ENCODE measurements at regions not wholly inside any gene's neighbourhood (a gene's known extent, or its start where the extent isn't known, plus 50 kb on each side); places are given as distances from the start of the nearest gene placed in this dataset.

GRCh38 chr1:25067518-25068251 lies 137.6 kb upstream of the RUNX3 start:
- no peak overlapping the region for H3K4me3 Mint-ChIP-seq

GRCh38 chr1:25066731-25067517 lies 136.8 kb upstream of the RUNX3 start:
- Mint-ChIP-seq H3K9me3 (no peaks in the 10 kb centered on the region), H3K4me1 (peaks cover 16 to 36% (median 23%) of the 10 kb centered on the region in 4 donors), H3K27me3 (no peaks in the 10 kb centered on the region), H3K27ac (peak overlapping the region in 4 of 10 donors; percentile 18 to 97 (median 38)), H3K4me3 (peak overlapping the region in 1 of 10 donors; percentile 91), H3K36me3 (no peaks in the 10 kb centered on the region)
- no peak for ATAC-seq
- DNase-seq, result no peak
- POLR2A ChIA-PET, result interaction anchor here (0.6 to 1.1 kb wide), 3 partner anchors 7 to 184 kb away, joined by 3 read pairs; no protein-coding TSS in a partner anchor

More at GRCh38 chr1:25067518-25068251, 137.6 kb upstream of the RUNX3 start:
- H3K27me3 Mint-ChIP-seq, result no peaks in the 10 kb centered on the region
- H3K4me1 Mint-ChIP-seq, result peaks cover 17 to 35% (median 22%) of the 10 kb centered on the region in 4 donors
- DNase-seq (no peak), ATAC-seq (no peak)
- H3K36me3 Mint-ChIP-seq, result no peaks in the 10 kb centered on the region
- POLR2A ChIA-PET, result interaction anchor here (0.6 kb wide), 1 partner anchor 184 kb away, joined by 3 read pairs; no protein-coding TSS in a partner anchor
- peak overlapping the region in 2 of 10 donors; percentile 7 to 65 for H3K27ac Mint-ChIP-seq
- H3K9me3 Mint-ChIP-seq, result no peaks in the 10 kb centered on the region

- POLR2A ChIA-PET, result interaction anchor here (0.7 to 1.1 kb wide), 2 partner anchors 8 to 33 kb away, joined by 3 read pairs; no protein-coding TSS in a partner anchor
- no peak for DNase-seq
Measured at GRCh38 chr1:25066256-25066655, 136.2 kb upstream of the RUNX3 start.

GRCh38 chr1:25065795-25066238 lies 135.7 kb upstream of the RUNX3 start:
- Mint-ChIP-seq H3K4me1 (peaks cover 10 to 36% (median 23%) of the 10 kb centered on the region in 4 donors), H3K9me3 (no peaks in the 10 kb centered on the region), H3K27me3 (no peaks in the 10 kb centered on the region), H3K4me3 (peak overlapping the region in 6 of 10 donors; percentile 4 to 91 (median 54)), H3K36me3 (no peaks in the 10 kb centered on the region), H3K27ac (peak overlapping the region in 6 of 10 donors; percentile 25 to 97 (median 72))
- DNase-seq (peak in 3 of 10 donors; percentile 25 to 66 (median 29)), ATAC-seq (peak in 1 of 2 donors; percentile 35)
- POLR2A ChIA-PET, result interaction anchor here (0.5 to 0.7 kb wide), 2 partner anchors 9 to 317 kb away, joined by 3 read pairs; no protein-coding TSS in a partner anchor

More at GRCh38 chr1:25066256-25066655, 136.2 kb upstream of the RUNX3 start:
- Mint-ChIP-seq H3K4me1 (peaks cover 13 to 36% (median 23%) of the 10 kb centered on the region in 4 donors), H3K4me3 (peak overlapping the region in 2 of 10 donors; percentile 36 to 91), H3K36me3 (no peaks in the 10 kb centered on the region), H3K27me3 (no peaks in the 10 kb centered on the region), H3K9me3 (no peaks in the 10 kb centered on the region), H3K27ac (peak overlapping the region in 5 of 10 donors; percentile 41 to 97 (median 79))
- no peak for ATAC-seq

- H3K27me3 Mint-ChIP-seq, result no peaks in the 10 kb centered on the region
- DNase-seq, result no peak
- no peaks in the 10 kb centered on the region for H3K36me3 Mint-ChIP-seq
- H3K27ac Mint-ChIP-seq, result peak overlapping the region in 6 of 10 donors; percentile 63 to 97 (median 77)
- POLR2A ChIA-PET, result interaction anchor here (0.5 kb wide), 1 partner anchor 317 kb away, joined by 3 read pairs; no protein-coding TSS in a partner anchor
- no peak for ATAC-seq
- H3K9me3 Mint-ChIP-seq, result no peaks in the 10 kb centered on the region
- peak overlapping the region in 5 of 10 donors; percentile 4 to 91 (median 59) for H3K4me3 Mint-ChIP-seq
- peaks cover 10 to 36% (median 23%) of the 10 kb centered on the region in 4 donors for H3K4me1 Mint-ChIP-seq
Measured at GRCh38 chr1:25065321-25065721, 135.2 kb upstream of the RUNX3 start.

- Mint-ChIP-seq H3K9me3 (no peaks in the 10 kb centered on the region), H3K4me1 (peaks cover 10 to 36% (median 25%) of the 10 kb centered on the region in 4 donors), H3K4me3 (peak overlapping the region in 4 of 10 donors; percentile 41 to 91 (median 57)), H3K36me3 (no peaks in the 10 kb centered on the region), H3K27ac (peak overlapping the region in 8 of 10 donors; percentile 36 to 97 (median 66)), H3K27me3 (no peaks in the 10 kb centered on the region)
- POLR2A ChIA-PET, result no interaction called here
- DNase-seq (peak in 1 of 10 donors; percentile 53), ATAC-seq (no peak)
Measured at GRCh38 chr1:25064465-25065240, 134.6 kb upstream of the RUNX3 start.

- peak overlapping the region in 6 of 10 donors; percentile 4 to 97 (median 47) for H3K27ac Mint-ChIP-seq
- POLR2A ChIA-PET, result no interaction called here
Measured at GRCh38 chr1:25063591-25064416, 133.7 kb upstream of the RUNX3 start.

GRCh38 chr1:25062621-25063255 lies 132.7 kb upstream of the RUNX3 start:
- ATAC-seq, result no peak
- DNase-seq, result no peak
- Mint-ChIP-seq H3K36me3 (no peaks in the 10 kb centered on the region), H3K27ac (peak overlapping the region in 2 of 10 donors; percentile 8 to 40), H3K4me3 (no peak overlapping the region), H3K9me3 (no peaks in the 10 kb centered on the region), H3K4me1 (peaks cover 8 to 38% (median 29%) of the 10 kb centered on the region in 4 donors), H3K27me3 (no peaks in the 10 kb centered on the region)
- POLR2A ChIA-PET, result interaction anchor here (0.6 kb wide), 1 partner anchor 157 kb away, joined by 3 read pairs; no protein-coding TSS in a partner anchor

More at GRCh38 chr1:25063591-25064416, 133.7 kb upstream of the RUNX3 start:
- no peak for ATAC-seq
- H3K9me3 Mint-ChIP-seq, result no peaks in the 10 kb centered on the region
- H3K4me3 Mint-ChIP-seq, result peak overlapping the region in 1 of 10 donors; percentile 91
- no peaks in the 10 kb centered on the region for H3K36me3 Mint-ChIP-seq
- no peaks in the 10 kb centered on the region for H3K27me3 Mint-ChIP-seq
- peaks cover 10 to 38% (median 29%) of the 10 kb centered on the region in 4 donors for H3K4me1 Mint-ChIP-seq
- no peak for DNase-seq

- POLR2A ChIA-PET, result no interaction called here
- peak overlapping the region in 2 of 10 donors; percentile 40 to 49 for H3K27ac Mint-ChIP-seq
- ATAC-seq (no peak), DNase-seq (no peak)
- no peak overlapping the region for H3K4me3 Mint-ChIP-seq
- no peaks in the 10 kb centered on the region for H3K36me3 Mint-ChIP-seq
- H3K4me1 Mint-ChIP-seq, result peaks cover 8 to 33% (median 27%) of the 10 kb centered on the region in 4 donors
- no peaks in the 10 kb centered on the region for H3K9me3 Mint-ChIP-seq
- H3K27me3 Mint-ChIP-seq, result no peaks in the 10 kb centered on the region
Measured at GRCh38 chr1:25061261-25061995, 131.4 kb upstream of the RUNX3 start.

- no peak overlapping the region for H3K27ac Mint-ChIP-seq
- H3K4me3 Mint-ChIP-seq, result no peak overlapping the region
- no peaks in the 10 kb centered on the region for H3K36me3 Mint-ChIP-seq
- peaks cover 6 to 12% (median 7%) of the 10 kb centered on the region in 4 donors for H3K4me1 Mint-ChIP-seq
- no peaks in the 10 kb centered on the region for H3K9me3 Mint-ChIP-seq
- DNase-seq, result no peak
- H3K27me3 Mint-ChIP-seq, result peaks cover 0 to 4% (median 2%) of the 10 kb centered on the region in 5 donors
- no peak for ATAC-seq
- POLR2A ChIA-PET, result no interaction called here
Measured at GRCh38 chr1:25057188-25057587, 127.1 kb upstream of the RUNX3 start.
